ENCODE measurements at regions not wholly inside any gene's neighbourhood (a gene's known extent, or its start where the extent isn't known, plus 50 kb on each side); places are given as distances from the start of the nearest gene placed in this dataset.

- no peaks in the 10 kb centered on the region for H4K20me1 ChIP-seq (ENCODE audit: control insufficient read depth, extremely low read depth, insufficient read depth, low read length)
- no peaks in the 10 kb centered on the region for H3K36me3 ChIP-seq (ENCODE audit: control insufficient read depth in 2 of 2, extremely low read depth in 1 of 2, insufficient read depth in 2 of 2, low read length in 2 of 2)
- H3K9me1 ChIP-seq (ENCODE audit: control insufficient read depth, extremely low read depth, insufficient read depth, low read length) = no peaks in the 10 kb centered on the region
- no peak overlapping the region for H2AFZ ChIP-seq (ENCODE audit: control insufficient read depth, low read length)
- H3K27ac ChIP-seq (ENCODE audit: control insufficient read depth, insufficient read depth, low read length) = no peak overlapping the region
- H3K9ac ChIP-seq (ENCODE audit: control insufficient read depth, extremely low read depth, insufficient read depth, low read length) = no peak overlapping the region
- no peaks in the 10 kb centered on the region for H3K9me3 ChIP-seq (ENCODE audit: control insufficient read depth, low read depth, low read length)
- no peaks in the 10 kb centered on the region for H3K27me3 ChIP-seq (ENCODE audit: control insufficient read depth, extremely low read depth, insufficient read depth, low read length)
- no peak overlapping the region for H3K4me3 ChIP-seq (ENCODE audit: control insufficient read depth in 2 of 3, extremely low read depth in 1 of 3, insufficient read depth in 2 of 3, low read depth in 1 of 3, low read length in 3 of 3)
- H3K4me2 ChIP-seq (ENCODE audit: control insufficient read depth, extremely low read depth, insufficient read depth, low read depth, low read length) = no peak overlapping the region
- FAIRE-seq (no peak), DNase-seq (ENCODE audit: low read depth, low spot score) (no peak)
- dilution Hi-C loops (cut with MboI; ENCODE audit: extremely low pct_ligation_motif_present, low sequenced_read_pairs) = loop anchor here (25.0 kb wide), 1 partner anchor 330 kb away; the partner anchor contains the start of gene SUPT3H
- TF ChIP-seq CTCF (optimal IDR thresholded peaks at IDR 0.05 in 1 of 3, IDR thresholded peaks at IDR 0.05 in 1 of 3, conservative IDR thresholded peaks at IDR 0.05 in 1 of 3; ENCODE audit: extremely low read depth in 1 of 3, insufficient read depth in 2 of 3, low read length in 3 of 3) (no peak), EZH2 (IDR thresholded peaks at IDR 0.05; ENCODE audit: low read length) (no peak)
- no peaks in the 10 kb centered on the region for H3K79me2 ChIP-seq (ENCODE audit: control insufficient read depth, insufficient read depth, low read length)
- peaks cover 2% of the 10 kb centered on the region for H3K4me1 ChIP-seq (ENCODE audit: control insufficient read depth, extremely low read depth, insufficient read depth, low read length)
Measured at GRCh38 chr6:45717715-45718114, 297.9 kb downstream of the CLIC5 start.

GRCh38 chr6:45717027-45717426 is 298.6 kb downstream of the CLIC5 start:
- H2AFZ ChIP-seq (ENCODE audit: control insufficient read depth, low read length) = no peak overlapping the region
- H3K4me1 ChIP-seq (ENCODE audit: control insufficient read depth, extremely low read depth, insufficient read depth, low read length) = no peaks in the 10 kb centered on the region
- H3K9ac ChIP-seq (ENCODE audit: control insufficient read depth, extremely low read depth, insufficient read depth, low read length) = no peak overlapping the region
- FAIRE-seq = no peak
- no peak overlapping the region for H3K27ac ChIP-seq (ENCODE audit: control insufficient read depth, insufficient read depth, low read length)
- H3K36me3 ChIP-seq (ENCODE audit: control insufficient read depth in 2 of 2, extremely low read depth in 1 of 2, insufficient read depth in 2 of 2, low read length in 2 of 2) = no peaks in the 10 kb centered on the region
- no peaks in the 10 kb centered on the region for H3K79me2 ChIP-seq (ENCODE audit: control insufficient read depth, insufficient read depth, low read length)
- H4K20me1 ChIP-seq (ENCODE audit: control insufficient read depth, extremely low read depth, insufficient read depth, low read length) = no peaks in the 10 kb centered on the region
- dilution Hi-C loops (cut with MboI; ENCODE audit: extremely low pct_ligation_motif_present, low sequenced_read_pairs) = loop anchor here (25.0 kb wide), 1 partner anchor 330 kb away; the partner anchor contains the start of gene SUPT3H
- H3K27me3 ChIP-seq (ENCODE audit: control insufficient read depth, extremely low read depth, insufficient read depth, low read length) = no peaks in the 10 kb centered on the region
- H3K9me3 ChIP-seq (ENCODE audit: control insufficient read depth, low read depth, low read length) = no peaks in the 10 kb centered on the region
- no peak overlapping the region for H3K4me2 ChIP-seq (ENCODE audit: control insufficient read depth, extremely low read depth, insufficient read depth, low read depth, low read length)
- TF ChIP-seq CTCF (optimal IDR thresholded peaks at IDR 0.05 in 1 of 3, IDR thresholded peaks at IDR 0.05 in 1 of 3, conservative IDR thresholded peaks at IDR 0.05 in 1 of 3; ENCODE audit: extremely low read depth in 1 of 3, insufficient read depth in 2 of 3, low read length in 3 of 3) (no peak), EZH2 (IDR thresholded peaks at IDR 0.05; ENCODE audit: low read length) (no peak)
- H3K4me3 ChIP-seq (ENCODE audit: control insufficient read depth in 2 of 3, extremely low read depth in 1 of 3, insufficient read depth in 2 of 3, low read depth in 1 of 3, low read length in 3 of 3) = no peak overlapping the region
- no peak for DNase-seq (ENCODE audit: low read depth, low spot score)
- no peaks in the 10 kb centered on the region for H3K9me1 ChIP-seq (ENCODE audit: control insufficient read depth, extremely low read depth, insufficient read depth, low read length)
